ENCODE measurements at regions not wholly inside any gene's neighbourhood (a gene's known extent, or its start where the extent isn't known, plus 50 kb on each side); places are given as distances from the start of the nearest gene placed in this dataset.

GRCh38 chr2:220963076-220963475, 609.0 kb downstream of the EPHA4 start:
- no peak overlapping the region for H3K27ac Mint-ChIP-seq
- no peak overlapping the region for H3K18ac ChIP-seq (ENCODE audit: insufficient read length, low read depth, low read length)
- H2BK12ac ChIP-seq (ENCODE audit: insufficient read length, low read depth, low read length), result no peak overlapping the region
- no peak overlapping the region for H3K56ac ChIP-seq (ENCODE audit: insufficient read length, low read depth, low read length)
- H3K27ac ChIP-seq (ENCODE audit: insufficient read length, low read depth, low read length), result no peak overlapping the region
- no peaks in the 10 kb centered on the region for H3K27me3 ChIP-seq (ENCODE audit: insufficient read depth, low read length)
- no peaks in the 10 kb centered on the region for H3K9me3 Mint-ChIP-seq
- H3K4me3 Mint-ChIP-seq, result no peak overlapping the region
- no peak for DNase-seq
- no peak overlapping the region for H2BK15ac ChIP-seq (ENCODE audit: low read depth, low read length)
- no peak overlapping the region for H3T11ph ChIP-seq (ENCODE audit: low read length)
- no peaks in the 10 kb centered on the region for H3K4me1 ChIP-seq (ENCODE audit: insufficient read depth, low read length)
- no peak overlapping the region for H4K5ac ChIP-seq (ENCODE audit: insufficient read length, low read depth, low read length)
- H3K79me2 ChIP-seq (ENCODE audit: insufficient read depth, low read length), result no peaks in the 10 kb centered on the region
- no peaks in the 10 kb centered on the region for H4K20me1 ChIP-seq (ENCODE audit: control insufficient read depth, insufficient read depth, insufficient read length)
- TF ChIP-seq, protein P1, sequence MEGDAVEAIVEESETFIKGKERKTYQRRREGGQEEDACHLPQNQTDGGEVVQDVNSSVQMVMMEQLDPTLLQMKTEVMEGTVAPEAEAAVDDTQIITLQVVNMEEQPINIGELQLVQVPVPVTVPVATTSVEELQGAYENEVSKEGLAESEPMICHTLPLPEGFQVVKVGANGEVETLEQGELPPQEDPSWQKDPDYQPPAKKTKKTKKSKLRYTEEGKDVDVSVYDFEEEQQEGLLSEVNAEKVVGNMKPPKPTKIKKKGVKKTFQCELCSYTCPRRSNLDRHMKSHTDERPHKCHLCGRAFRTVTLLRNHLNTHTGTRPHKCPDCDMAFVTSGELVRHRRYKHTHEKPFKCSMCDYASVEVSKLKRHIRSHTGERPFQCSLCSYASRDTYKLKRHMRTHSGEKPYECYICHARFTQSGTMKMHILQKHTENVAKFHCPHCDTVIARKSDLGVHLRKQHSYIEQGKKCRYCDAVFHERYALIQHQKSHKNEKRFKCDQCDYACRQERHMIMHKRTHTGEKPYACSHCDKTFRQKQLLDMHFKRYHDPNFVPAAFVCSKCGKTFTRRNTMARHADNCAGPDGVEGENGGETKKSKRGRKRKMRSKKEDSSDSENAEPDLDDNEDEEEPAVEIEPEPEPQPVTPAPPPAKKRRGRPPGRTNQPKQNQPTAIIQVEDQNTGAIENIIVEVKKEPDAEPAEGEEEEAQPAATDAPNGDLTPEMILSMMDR (conservative IDR thresholded peaks at IDR 0.05), result no peak
- no peak overlapping the region for H3K9ac ChIP-seq (ENCODE audit: extremely low read depth, insufficient read length, low read length)
- H3K14ac ChIP-seq (ENCODE audit: insufficient read depth, low read length), result no peak overlapping the region
- no peaks in the 10 kb centered on the region for H3K79me1 ChIP-seq (ENCODE audit: insufficient read depth, low read depth, low read length, poor library complexity, severe bottlenecking)
- H4K91ac ChIP-seq (ENCODE audit: insufficient read length, low read depth, low read length), result no peak overlapping the region
- no peak overlapping the region for H2BK120ac ChIP-seq (ENCODE audit: low read depth, low read length, poor library complexity, severe bottlenecking)
- no peaks in the 10 kb centered on the region for H3K27me3 Mint-ChIP-seq (ENCODE audit: low read depth)
- no peak overlapping the region for H2BK20ac ChIP-seq (ENCODE audit: low read depth, low read length, poor library complexity, severe bottlenecking)
- peaks cover 5 to 7% of the 10 kb centered on the region in 2 experiments for H3K4me1 Mint-ChIP-seq
- no peaks in the 10 kb centered on the region for H3K23me2 ChIP-seq (ENCODE audit: insufficient read length, low read depth, low read length, poor library complexity, severe bottlenecking)
- no peak overlapping the region for H3K4me2 ChIP-seq (ENCODE audit: insufficient read depth, insufficient read length, low read length)
- H2AK5ac ChIP-seq (ENCODE audit: insufficient read length, low read length), result no peak overlapping the region
- H2BK5ac ChIP-seq (ENCODE audit: insufficient read length, low read length), result no peak overlapping the region
- no peak overlapping the region for H4K8ac ChIP-seq (replicated peaks; ENCODE audit: insufficient read length, low read depth, low read length)
- H3K4ac ChIP-seq (ENCODE audit: low read depth, low read length), result no peak overlapping the region
- H3K9me3 ChIP-seq (ENCODE audit: control insufficient read depth, low read depth, low read length), result no peaks in the 10 kb centered on the region
- H2AFZ ChIP-seq (ENCODE audit: low read length), result no peak overlapping the region
- H3K36me3 Mint-ChIP-seq (ENCODE audit: insufficient read depth in 1 of 3, low read depth in 3 of 3), result no peaks in the 10 kb centered on the region; a peak in 1 of 7 replicates
- no peak overlapping the region for H3K23ac ChIP-seq (ENCODE audit: insufficient read length, low read depth, low read length)
